ENCODE measurements at regions not wholly inside any gene's neighbourhood (a gene's known extent, or its start where the extent isn't known, plus 50 kb on each side); places are given as distances from the start of the nearest gene placed in this dataset.

DNA sequence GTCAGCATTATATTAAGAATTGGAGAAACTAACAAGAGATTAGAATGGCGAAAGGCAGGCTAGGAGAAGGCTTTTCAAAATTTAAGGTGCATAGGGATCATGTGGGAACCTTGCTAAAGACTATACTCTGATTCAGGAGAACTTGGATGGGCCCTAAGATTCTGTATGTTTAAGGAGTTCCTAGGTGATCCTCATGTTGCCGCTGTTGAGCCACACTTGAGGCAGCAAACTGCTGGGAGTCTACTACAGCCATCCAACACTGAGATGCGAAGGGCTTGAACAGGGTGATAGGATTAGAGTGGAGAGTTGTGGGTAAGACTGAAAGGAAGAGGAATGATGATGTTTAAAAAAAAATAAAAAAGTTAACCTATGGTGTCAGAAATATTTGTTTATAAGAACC is 1013.2 kb downstream of the MRPL39 start:
- no peak for TF ChIP-seq EZH2phosphoT487 (IDR thresholded peaks at IDR 0.05; ENCODE audit: low read depth)
- TF ChIP-seq, protein P1, sequence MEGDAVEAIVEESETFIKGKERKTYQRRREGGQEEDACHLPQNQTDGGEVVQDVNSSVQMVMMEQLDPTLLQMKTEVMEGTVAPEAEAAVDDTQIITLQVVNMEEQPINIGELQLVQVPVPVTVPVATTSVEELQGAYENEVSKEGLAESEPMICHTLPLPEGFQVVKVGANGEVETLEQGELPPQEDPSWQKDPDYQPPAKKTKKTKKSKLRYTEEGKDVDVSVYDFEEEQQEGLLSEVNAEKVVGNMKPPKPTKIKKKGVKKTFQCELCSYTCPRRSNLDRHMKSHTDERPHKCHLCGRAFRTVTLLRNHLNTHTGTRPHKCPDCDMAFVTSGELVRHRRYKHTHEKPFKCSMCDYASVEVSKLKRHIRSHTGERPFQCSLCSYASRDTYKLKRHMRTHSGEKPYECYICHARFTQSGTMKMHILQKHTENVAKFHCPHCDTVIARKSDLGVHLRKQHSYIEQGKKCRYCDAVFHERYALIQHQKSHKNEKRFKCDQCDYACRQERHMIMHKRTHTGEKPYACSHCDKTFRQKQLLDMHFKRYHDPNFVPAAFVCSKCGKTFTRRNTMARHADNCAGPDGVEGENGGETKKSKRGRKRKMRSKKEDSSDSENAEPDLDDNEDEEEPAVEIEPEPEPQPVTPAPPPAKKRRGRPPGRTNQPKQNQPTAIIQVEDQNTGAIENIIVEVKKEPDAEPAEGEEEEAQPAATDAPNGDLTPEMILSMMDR (IDR thresholded peaks at IDR 0.05; ENCODE audit: low read depth, low read length): no peak
- Histone ChIP-seq H4K20me1 (ENCODE audit: insufficient read depth, low read length) (no peaks in the 10 kb centered on the region), H3K27me3 (ENCODE audit: low read depth, low read length) (no peaks in the 10 kb centered on the region), H3K9ac (ENCODE audit: low read length) (no peak overlapping the region), H3K79me2 (ENCODE audit: low read length) (no peaks in the 10 kb centered on the region), H2AFZ (ENCODE audit: low read depth, low read length) (no peak overlapping the region), H3K4me3 (ENCODE audit: low read length) (no peak overlapping the region), H3K36me3 (replicated peaks; ENCODE audit: low read depth, low read length) (no peaks in the 10 kb centered on the region), H3K4me2 (ENCODE audit: low read length) (no peak overlapping the region), H3K9me3 (ENCODE audit: insufficient read depth, low read length) (no peaks in the 10 kb centered on the region), H3K27ac (ENCODE audit: low read length) (no peak overlapping the region), H3K4me1 (ENCODE audit: low read length) (no peaks in the 10 kb centered on the region)

DNA sequence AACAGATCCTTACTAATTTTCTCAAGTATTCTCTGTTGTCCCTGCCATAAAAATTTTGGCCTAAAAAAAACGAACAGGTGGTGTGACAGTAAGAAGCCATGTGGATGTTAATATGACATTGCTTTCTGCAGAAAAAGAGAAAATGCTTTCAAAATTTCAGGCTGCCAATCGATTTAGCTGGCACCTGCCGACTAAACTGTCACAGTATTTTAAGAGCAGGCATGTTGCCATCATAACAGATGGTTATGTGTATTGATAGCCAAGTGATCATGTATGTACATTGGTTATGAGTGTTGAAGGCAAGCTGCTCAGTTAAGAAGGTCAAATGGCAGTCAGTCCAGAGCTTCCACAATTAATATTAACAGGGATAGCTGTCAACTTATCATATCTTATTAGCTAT is 1017.0 kb downstream of the MRPL39 start:
- H3K79me2 ChIP-seq (ENCODE audit: low read length): no peaks in the 10 kb centered on the region
- no peaks in the 10 kb centered on the region for H3K27me3 ChIP-seq (ENCODE audit: low read depth, low read length)
- H2AFZ ChIP-seq (ENCODE audit: low read depth, low read length): no peak overlapping the region
- H3K9me3 ChIP-seq (ENCODE audit: insufficient read depth, low read length): no peaks in the 10 kb centered on the region
- H3K4me1 ChIP-seq (ENCODE audit: low read length): no peaks in the 10 kb centered on the region
- no peak overlapping the region for H3K9ac ChIP-seq (ENCODE audit: low read length)
- H3K4me2 ChIP-seq (ENCODE audit: low read length): no peak overlapping the region
- H3K27ac ChIP-seq (ENCODE audit: low read length): no peak overlapping the region
- no peak for TF ChIP-seq EZH2phosphoT487 (IDR thresholded peaks at IDR 0.05; ENCODE audit: low read depth)
- TF ChIP-seq, protein P1 (IDR thresholded peaks at IDR 0.05; ENCODE audit: low read depth, low read length): no peak
- H4K20me1 ChIP-seq (ENCODE audit: insufficient read depth, low read length): no peaks in the 10 kb centered on the region
- H3K4me3 ChIP-seq (ENCODE audit: low read length): no peak overlapping the region
- H3K36me3 ChIP-seq (replicated peaks; ENCODE audit: low read depth, low read length): no peaks in the 10 kb centered on the region

DNA sequence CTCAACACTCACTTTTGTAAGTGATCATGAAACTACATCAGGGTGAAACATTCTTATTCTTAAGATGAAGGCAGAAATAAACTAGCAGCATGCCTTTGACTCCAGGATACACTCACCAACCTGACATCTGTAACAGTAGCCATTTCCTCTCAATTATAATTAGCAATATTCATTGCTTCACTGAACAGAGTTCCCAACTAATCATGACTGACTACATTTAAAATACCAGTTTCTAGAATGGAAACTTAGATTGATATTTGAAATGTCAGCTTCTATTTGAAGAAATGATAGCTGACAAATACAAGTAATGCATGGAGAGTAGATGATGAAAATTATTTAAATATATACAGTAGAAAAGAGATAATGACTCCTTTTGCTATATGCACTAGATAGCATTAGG is 1023.8 kb downstream of the MRPL39 start:
- Histone ChIP-seq H3K79me2 (ENCODE audit: low read length) (no peaks in the 10 kb centered on the region), H3K27me3 (ENCODE audit: low read depth, low read length) (no peaks in the 10 kb centered on the region), H4K20me1 (ENCODE audit: insufficient read depth, low read length) (no peaks in the 10 kb centered on the region), H3K36me3 (replicated peaks; ENCODE audit: low read depth, low read length) (no peaks in the 10 kb centered on the region), H3K9me3 (ENCODE audit: insufficient read depth, low read length) (no peaks in the 10 kb centered on the region), H3K27ac (ENCODE audit: low read length) (no peak overlapping the region), H3K4me1 (ENCODE audit: low read length) (no peaks in the 10 kb centered on the region), H3K4me2 (ENCODE audit: low read length) (no peak overlapping the region), H2AFZ (ENCODE audit: low read depth, low read length) (no peak overlapping the region), H3K9ac (ENCODE audit: low read length) (no peak overlapping the region), H3K4me3 (ENCODE audit: low read length) (no peak overlapping the region)
- TF ChIP-seq, protein P1 (IDR thresholded peaks at IDR 0.05; ENCODE audit: low read depth, low read length): no peak
- TF ChIP-seq EZH2phosphoT487 (IDR thresholded peaks at IDR 0.05; ENCODE audit: low read depth): no peak

DNA sequence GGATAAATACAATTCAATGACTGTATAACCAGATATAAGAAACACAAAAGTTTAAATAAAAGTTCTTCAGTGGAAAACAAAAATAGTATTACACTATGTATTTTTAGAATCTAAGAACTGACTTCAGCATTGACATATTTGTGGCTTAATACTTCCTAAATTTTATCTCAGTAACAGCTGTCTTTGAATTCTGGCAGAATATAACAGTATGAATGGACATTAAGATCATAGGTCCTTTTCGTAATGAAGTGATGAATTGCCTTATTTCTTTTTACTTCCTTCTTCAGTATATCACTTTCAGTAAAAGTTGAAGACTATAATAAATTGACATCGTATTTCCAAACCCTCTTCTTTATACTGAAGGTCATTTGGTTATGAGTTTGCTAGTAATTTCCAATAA is 1030.0 kb downstream of the MRPL39 start:
- TF ChIP-seq, protein P1 (IDR thresholded peaks at IDR 0.05; ENCODE audit: low read depth, low read length): no peak
- no peak for TF ChIP-seq EZH2phosphoT487 (IDR thresholded peaks at IDR 0.05; ENCODE audit: low read depth)
- no peak overlapping the region for H3K27ac ChIP-seq (ENCODE audit: low read length)
- no peak overlapping the region for H3K4me3 ChIP-seq (ENCODE audit: low read length)

More for the DNA sequence above, 1030.0 kb downstream of the MRPL39 start:
- no peak overlapping the region for H3K9ac ChIP-seq (ENCODE audit: low read length)
- no peaks in the 10 kb centered on the region for H3K9me3 ChIP-seq (ENCODE audit: insufficient read depth, low read length)
- H2AFZ ChIP-seq (ENCODE audit: low read depth, low read length): no peak overlapping the region
- no peaks in the 10 kb centered on the region for H3K27me3 ChIP-seq (ENCODE audit: low read depth, low read length)
- H3K4me2 ChIP-seq (ENCODE audit: low read length): no peak overlapping the region
- H3K4me1 ChIP-seq (ENCODE audit: low read length): no peaks in the 10 kb centered on the region
- no peaks in the 10 kb centered on the region for H3K36me3 ChIP-seq (replicated peaks; ENCODE audit: low read depth, low read length)
- no peaks in the 10 kb centered on the region for H3K79me2 ChIP-seq (ENCODE audit: low read length)
- H4K20me1 ChIP-seq (ENCODE audit: insufficient read depth, low read length): no peaks in the 10 kb centered on the region

Data from OCI-LY3 (cell line).